Adrenal gland (tissue), 5 donors: ENCODE measurements at regions not wholly inside any gene's neighbourhood (a gene's known extent, or its start where the extent isn't known, plus 50 kb on each side); places are given as distances from the start of the nearest gene placed in this dataset.

Experiments
- POLR2A ChIP-seq, 2 donors: fragments of 450-650 bp; IDR thresholded peaks; one replicate each; pipeline ENCODE4 v1.6.1; 2017; ENCODE audit warnings: antibody characterized with exemption in 2 of 2, mild to moderate bottlenecking in 2 of 2, moderate library complexity in 1 of 2
- TF ChIP-seq, protein P1 (sequence below), 6 experiments: fragments of 450-650 bp in 4 of 6; fragments of 200-600 bp in 2 of 6; sonication (generic) in 1 of 6; IDR thresholded peaks; 1 replicate in 5 of 6; 2 replicates in 1 of 6; pipeline versions ENCODE4 v1.5.1 to v1.8.0; 2016 to 2021; ENCODE audit warnings: antibody characterized with exemption in 6 of 6, mild to moderate bottlenecking in 2 of 6, moderate library complexity in 1 of 6
- donor health status: DM: no; HTN: no; CAD: no.

DNA sequence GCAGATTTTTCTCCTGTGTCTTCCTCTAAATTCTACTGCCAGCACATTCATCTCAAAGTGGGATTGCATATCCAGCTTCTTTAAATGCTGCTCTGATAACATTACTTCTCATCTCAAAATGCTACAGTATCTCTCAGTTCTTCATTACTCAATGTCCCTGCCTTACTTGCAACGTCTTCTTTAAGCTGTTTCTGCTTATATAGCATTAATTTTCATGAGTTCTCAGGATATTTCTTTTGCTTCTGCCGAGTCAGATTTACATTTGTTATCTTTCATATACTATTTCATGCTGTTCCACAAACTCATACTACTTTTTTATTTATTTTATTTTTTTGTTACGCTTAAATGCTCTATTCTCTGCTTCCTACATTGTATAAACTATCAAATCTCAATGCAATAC lies 1223.5 kb upstream of the FAM98A start:
- TF ChIP-seq, protein P1, sequence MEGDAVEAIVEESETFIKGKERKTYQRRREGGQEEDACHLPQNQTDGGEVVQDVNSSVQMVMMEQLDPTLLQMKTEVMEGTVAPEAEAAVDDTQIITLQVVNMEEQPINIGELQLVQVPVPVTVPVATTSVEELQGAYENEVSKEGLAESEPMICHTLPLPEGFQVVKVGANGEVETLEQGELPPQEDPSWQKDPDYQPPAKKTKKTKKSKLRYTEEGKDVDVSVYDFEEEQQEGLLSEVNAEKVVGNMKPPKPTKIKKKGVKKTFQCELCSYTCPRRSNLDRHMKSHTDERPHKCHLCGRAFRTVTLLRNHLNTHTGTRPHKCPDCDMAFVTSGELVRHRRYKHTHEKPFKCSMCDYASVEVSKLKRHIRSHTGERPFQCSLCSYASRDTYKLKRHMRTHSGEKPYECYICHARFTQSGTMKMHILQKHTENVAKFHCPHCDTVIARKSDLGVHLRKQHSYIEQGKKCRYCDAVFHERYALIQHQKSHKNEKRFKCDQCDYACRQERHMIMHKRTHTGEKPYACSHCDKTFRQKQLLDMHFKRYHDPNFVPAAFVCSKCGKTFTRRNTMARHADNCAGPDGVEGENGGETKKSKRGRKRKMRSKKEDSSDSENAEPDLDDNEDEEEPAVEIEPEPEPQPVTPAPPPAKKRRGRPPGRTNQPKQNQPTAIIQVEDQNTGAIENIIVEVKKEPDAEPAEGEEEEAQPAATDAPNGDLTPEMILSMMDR (IDR thresholded peaks at IDR 0.05), result no peak
- TF ChIP-seq POLR2A (IDR thresholded peaks at IDR 0.05), result no peak
